ENCODE measurements at regions not wholly inside any gene's neighbourhood (a gene's known extent, or its start where the extent isn't known, plus 50 kb on each side); places are given as distances from the start of the nearest gene placed in this dataset.

- no peak for DNase-seq (ENCODE audit: low spot score)
These were observed 115.4 kb downstream of the SALL1 start for GRCh38 chr16:51035711-51036110.

DNA sequence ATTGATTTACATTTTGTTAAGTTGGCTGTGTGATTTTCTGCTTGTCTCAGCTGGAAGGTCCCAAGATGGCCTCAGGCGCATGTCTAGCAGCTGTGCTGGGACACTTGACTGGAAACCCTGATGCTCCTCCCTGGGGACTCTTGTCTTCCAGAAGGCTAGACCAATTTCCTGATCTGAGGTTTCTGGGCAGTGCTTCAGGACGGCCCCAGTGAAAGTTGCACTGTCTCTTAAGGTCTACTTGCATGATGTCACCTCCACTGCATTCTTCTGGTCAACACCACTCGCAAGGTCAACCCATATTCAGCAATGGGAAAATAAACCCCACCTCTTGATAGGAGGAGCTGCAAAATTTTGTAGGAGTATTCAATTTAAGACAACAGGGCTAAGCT, 116.0 kb downstream of the SALL1 start:
- DNase-seq (ENCODE audit: low spot score), result no peak

DNA sequence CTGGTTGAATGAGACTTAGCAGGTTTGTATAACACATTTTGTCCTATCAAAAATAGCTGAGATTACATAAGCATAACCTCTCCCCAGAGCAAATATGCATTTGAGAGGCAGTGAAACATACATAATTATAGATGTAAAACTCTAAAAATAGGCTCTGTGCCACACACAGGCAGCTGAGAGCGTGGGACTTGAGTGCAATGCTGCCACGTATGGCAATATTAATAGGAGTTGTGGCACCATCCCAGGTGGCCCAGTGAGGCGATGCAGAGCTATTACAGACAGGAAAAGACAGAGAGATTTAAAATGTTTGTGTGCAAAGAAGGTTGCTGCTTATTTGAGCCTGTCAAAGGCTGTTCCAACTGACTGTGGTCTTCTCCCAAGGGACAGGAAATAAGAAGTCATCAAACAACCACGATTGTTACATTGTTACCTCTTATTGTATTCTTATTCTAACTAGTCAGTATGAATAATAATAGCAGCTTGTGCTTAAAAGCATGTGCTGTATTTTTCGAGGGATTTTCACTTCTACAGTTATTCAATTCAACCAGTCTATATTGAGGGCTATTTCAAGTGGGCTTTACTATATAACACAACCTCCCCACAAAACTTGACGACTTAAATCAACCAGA, 116.5 kb downstream of the SALL1 start:
- no peak for DNase-seq (ENCODE audit: low spot score)

GRCh38 chr16:51031598-51031997, 119.5 kb downstream of the SALL1 start:
- no peak for DNase-seq (ENCODE audit: low spot score)

DNA sequence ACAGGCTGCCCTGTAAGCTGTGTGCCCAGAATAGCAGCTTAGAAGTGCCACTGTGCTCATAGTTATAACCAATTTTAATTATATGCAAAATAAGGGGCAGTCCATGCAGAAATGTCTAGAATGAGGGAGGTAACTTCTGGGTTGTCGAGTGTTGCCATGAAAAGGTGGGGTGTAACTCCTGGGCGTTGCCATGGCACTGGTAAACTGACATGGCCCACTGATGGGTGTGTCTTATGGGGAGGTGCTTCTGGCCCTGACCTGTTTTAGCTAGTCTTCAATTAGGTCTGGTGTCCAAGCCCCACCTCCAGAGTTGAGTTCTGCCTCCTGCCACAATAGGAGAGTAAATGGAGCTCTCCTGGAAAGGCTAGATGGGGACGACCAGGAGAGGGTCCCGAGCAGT, 120.6 kb downstream of the SALL1 start:
- DNase-seq (ENCODE audit: low spot score), result no peak

GRCh38 chr16:51025588-51026290, 125.3 kb downstream of the SALL1 start:
- no peak for DNase-seq (ENCODE audit: low spot score)

GRCh38 chr16:51024703-51025102, 126.4 kb downstream of the SALL1 start:
- DNase-seq (ENCODE audit: low spot score), result no peak

DNA sequence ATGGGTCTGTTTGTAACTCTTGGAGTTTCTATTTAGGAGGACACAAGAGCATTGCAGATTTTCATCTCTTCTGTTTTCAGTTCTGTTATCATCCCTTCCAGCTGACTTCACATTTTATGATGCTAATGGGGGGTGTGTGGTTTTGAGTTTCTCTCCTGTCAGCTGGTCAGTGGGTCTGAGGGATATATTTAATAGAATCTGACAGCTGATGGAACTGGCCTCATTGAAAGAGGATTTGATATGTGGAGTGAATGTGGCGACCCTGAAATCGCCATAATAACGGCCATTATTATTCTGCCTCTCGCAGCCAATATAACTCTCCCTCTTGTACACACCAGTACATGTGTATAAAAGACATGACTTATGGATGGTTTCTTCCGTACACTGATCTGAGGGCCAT, 128.1 kb downstream of the SALL1 start:
- no peak for DNase-seq (ENCODE audit: low spot score)

DNA sequence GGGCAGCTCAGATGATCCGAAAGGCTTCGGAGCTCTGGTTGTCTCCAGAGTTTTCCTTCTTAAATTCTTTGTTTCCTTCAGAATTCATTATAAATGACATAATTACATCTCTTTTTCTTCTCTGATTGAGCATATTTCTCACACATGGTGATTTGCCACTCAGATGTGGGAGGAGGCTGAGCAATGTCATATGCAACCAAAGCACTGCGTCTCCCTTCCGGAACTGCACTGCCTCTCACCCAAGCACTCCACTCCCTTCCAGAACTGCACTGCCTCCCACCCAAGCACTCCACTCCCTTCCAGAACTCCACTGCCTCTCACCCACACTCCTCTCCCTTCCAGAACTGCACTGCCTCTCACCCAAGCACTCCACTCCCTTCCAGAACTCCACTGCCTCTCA, 131.5 kb downstream of the SALL1 start:
- no peak for DNase-seq (ENCODE audit: low spot score)

GRCh38 chr16:51017969-51018368, 133.1 kb downstream of the SALL1 start:
- no peak for DNase-seq (ENCODE audit: low spot score)

DNA sequence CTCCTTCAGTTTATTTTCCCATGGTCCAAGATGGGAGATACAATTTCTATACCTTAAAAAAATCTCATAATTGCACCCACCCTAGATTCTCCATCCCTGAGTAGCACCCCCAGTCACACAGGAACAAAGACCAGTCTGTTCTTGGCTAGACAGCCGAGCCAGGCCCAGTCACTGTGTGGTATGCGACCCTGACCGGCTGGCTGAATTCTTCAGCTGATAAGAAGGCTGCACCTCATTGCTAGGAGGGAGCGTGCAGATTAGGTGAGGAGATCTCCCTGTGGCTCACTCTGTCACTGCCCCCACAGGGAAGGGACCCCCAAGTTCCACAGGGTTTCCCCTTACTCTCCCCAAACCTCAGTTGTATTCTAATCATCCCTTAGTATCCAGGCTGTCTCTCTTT, 138.7 kb downstream of the SALL1 start:
- no peak for DNase-seq (ENCODE audit: low spot score)

DNA sequence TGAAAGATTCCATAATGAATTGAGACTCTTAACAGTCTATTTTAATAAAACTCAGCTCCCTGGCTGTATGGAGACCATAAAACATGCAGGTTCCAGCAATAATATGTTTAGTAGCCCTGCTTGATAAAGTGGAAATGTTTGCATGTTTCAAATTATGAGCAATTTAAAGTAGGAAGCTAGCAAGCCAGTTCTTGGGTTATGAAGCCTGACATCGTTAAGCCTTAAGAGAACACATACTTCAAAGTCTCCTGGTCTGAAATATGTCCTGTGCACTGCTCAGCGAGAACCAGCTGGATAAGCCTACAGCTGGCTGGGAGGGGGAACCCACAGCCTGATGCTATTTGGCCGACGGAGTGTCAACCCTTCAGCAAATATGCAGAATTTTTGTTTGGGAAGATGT, 140.3 kb downstream of the SALL1 start:
- no peak for DNase-seq (ENCODE audit: low spot score)

- no peak for DNase-seq (ENCODE audit: low spot score)
These were observed 141.3 kb downstream of the SALL1 start for GRCh38 chr16:51009813-51010212.

DNA sequence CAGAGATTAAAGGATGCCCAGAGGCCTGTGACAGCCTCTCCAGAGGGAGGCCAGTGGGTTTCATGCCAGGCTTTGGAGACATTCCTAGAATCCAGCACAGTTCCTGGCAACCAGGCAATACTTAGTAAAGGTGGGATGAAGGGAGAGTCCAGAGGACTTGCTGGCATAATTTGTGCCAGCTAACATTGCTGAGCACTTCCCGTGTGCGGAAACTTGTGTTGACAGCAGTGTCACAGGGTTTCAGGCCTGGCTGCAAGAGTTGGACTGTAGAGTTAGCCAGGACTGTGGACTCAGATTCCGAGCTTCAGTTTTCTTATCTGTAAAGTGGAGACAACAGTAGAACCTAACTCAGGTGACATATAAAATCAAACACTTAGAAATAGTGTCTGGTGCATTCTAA, 141.7 kb downstream of the SALL1 start:
- DNase-seq (ENCODE audit: low spot score), result no peak

- DNase-seq (ENCODE audit: low spot score), result no peak
These were observed 142.5 kb downstream of the SALL1 start for GRCh38 chr16:51008607-51009006.

GRCh38 chr16:51008037-51008436, 143.0 kb downstream of the SALL1 start:
- no peak for DNase-seq (ENCODE audit: low spot score)

- no peak for DNase-seq (ENCODE audit: low spot score)
These were observed 147.1 kb downstream of the SALL1 start for GRCh38 chr16:51003850-51004566.

DNA sequence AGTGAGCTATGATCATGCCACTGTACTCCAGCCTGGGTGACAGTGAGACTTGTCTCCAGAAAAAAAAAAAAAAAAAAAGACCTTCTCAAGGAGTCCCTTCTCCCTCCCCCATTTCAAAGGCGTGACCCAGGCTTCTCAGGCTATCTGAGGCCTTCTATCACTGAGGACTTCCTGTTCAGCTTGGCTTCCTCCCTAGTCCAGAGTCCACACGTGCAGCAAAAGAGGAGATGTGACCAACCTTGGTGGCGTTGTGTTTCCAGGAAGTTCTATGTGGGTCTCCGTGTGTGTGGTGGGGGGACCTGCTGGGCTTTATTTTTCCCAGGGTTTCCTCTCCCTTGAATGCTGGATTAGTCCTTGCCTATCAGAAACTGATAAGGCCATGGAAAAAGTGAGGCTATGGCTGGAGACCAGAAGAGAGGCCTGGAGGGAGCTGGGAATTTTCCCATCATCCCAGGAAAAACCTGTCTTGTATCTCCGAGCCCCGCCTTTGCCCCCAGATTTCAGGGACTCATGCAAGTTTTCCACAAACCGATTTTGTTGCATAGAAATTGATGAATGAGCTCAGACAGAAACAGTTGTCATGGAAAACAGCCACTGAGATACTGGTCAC, 148.1 kb downstream of the SALL1 start:
- DNase-seq (ENCODE audit: low spot score), result no peak

DNA sequence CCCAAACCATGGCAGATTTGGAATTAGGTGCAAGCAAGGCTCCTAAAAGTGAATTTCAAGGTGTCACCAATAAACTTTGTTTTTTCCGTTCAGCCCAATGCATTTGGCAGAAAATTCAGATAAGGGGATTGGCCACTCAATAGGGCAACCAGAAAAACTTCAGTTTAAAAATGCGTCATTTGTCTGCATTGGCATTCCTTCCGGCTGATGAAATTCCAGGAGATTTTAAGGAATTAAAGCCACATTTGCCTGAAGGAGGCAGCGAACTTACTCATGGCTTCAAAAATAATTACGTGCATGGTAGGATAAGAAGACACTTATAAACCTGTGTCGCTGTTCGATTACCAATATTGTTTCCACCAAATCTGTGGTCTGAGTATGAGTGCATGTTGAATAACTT, 151.9 kb downstream of the SALL1 start:
- DNase-seq (ENCODE audit: low spot score), result no peak

GRCh38 chr16:50998411-50998810, 152.7 kb downstream of the SALL1 start:
- DNase-seq (ENCODE audit: low spot score), result no peak

GRCh38 chr16:50997679-50998078, 153.4 kb downstream of the SALL1 start:
- no peak for DNase-seq (ENCODE audit: low spot score)

GRCh38 chr16:50996830-50997186, 154.3 kb downstream of the SALL1 start:
- DNase-seq (ENCODE audit: low spot score), result no peak

- no peak for DNase-seq (ENCODE audit: low spot score)
These were observed 154.8 kb downstream of the SALL1 start for GRCh38 chr16:50996166-50996829.
